ENCODE measurements at regions not wholly inside any gene's neighbourhood (a gene's known extent, or its start where the extent isn't known, plus 50 kb on each side); places are given as distances from the start of the nearest gene placed in this dataset.

DNA sequence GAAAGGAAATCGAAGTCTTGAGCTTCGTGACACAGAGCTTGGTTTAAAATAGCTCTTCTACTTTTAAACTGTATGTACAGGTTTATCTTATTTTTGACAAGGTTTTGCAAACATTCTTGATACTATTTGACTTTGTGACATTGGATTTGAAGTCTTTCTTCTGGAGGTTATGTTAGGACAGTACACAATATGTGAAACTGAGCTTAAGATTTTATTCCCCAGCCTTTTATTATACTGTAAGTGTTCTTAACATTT, 95.2 kb upstream of the BTBD3 start:
- H2AFZ ChIP-seq (ENCODE audit: low read depth, low read length) = no peak overlapping the region
- no peak for DNase-seq
- H3K27ac ChIP-seq (ENCODE audit: low read length, poor library complexity, severe bottlenecking) = no peak overlapping the region
- no peak overlapping the region for H2AK5ac ChIP-seq (ENCODE audit: low read length, severe bottlenecking)
- H3K27me3 ChIP-seq (ENCODE audit: control insufficient read depth in 1 of 2, insufficient read depth in 1 of 2, low read length in 2 of 2) = no peaks in the 10 kb centered on the region
- no peaks in the 10 kb centered on the region for H3K4me1 ChIP-seq (ENCODE audit: control insufficient read depth, insufficient read depth, low read depth, low read length)
- 100% methylated on average over 2 of the region's 2 CpGs for WGBS
- no peaks in the 10 kb centered on the region for H3K36me3 ChIP-seq (ENCODE audit: control insufficient read depth in 1 of 2, insufficient read depth in 2 of 2, low read depth in 1 of 2, low read length in 2 of 2)
- H2BK15ac ChIP-seq (ENCODE audit: low read depth, poor library complexity, severe bottlenecking) = no peak overlapping the region
- no peak overlapping the region for H3K4me2 ChIP-seq (ENCODE audit: low read length, poor library complexity, severe bottlenecking)
- H4K91ac ChIP-seq (ENCODE audit: low read length) = no peak overlapping the region
- no peaks in the 10 kb centered on the region for H3K79me1 ChIP-seq (replicated peaks; ENCODE audit: low read length, poor library complexity, severe bottlenecking)
- no peak overlapping the region for H3K9ac ChIP-seq (ENCODE audit: low read length)
- H2BK120ac ChIP-seq (ENCODE audit: low read depth, low read length) = no peak overlapping the region
- no peak overlapping the region for H3K14ac ChIP-seq (ENCODE audit: low read length in 2 of 2)
- H3K23ac ChIP-seq (ENCODE audit: low read length in 2 of 2) = no peak overlapping the region
- H3K4ac ChIP-seq (ENCODE audit: low read depth in 1 of 2, low read length in 2 of 2) = no peak overlapping the region
- peaks cover 3% of the 10 kb centered on the region for H3K9me3 ChIP-seq (ENCODE audit: control insufficient read depth, low read length)
- H4K8ac ChIP-seq (ENCODE audit: low read length) = no peak overlapping the region
- H3K18ac ChIP-seq (ENCODE audit: low read depth in 1 of 2, low read length in 2 of 2) = no peak overlapping the region
- H3K4me3 ChIP-seq (ENCODE audit: insufficient read depth in 1 of 2, low read depth in 1 of 2, low read length in 2 of 2) = no peak overlapping the region
- H2BK12ac ChIP-seq (ENCODE audit: low read length in 2 of 2) = no peak overlapping the region
- H2BK5ac ChIP-seq (ENCODE audit: low read depth, low read length, poor library complexity, severe bottlenecking) = no peak overlapping the region

DNA sequence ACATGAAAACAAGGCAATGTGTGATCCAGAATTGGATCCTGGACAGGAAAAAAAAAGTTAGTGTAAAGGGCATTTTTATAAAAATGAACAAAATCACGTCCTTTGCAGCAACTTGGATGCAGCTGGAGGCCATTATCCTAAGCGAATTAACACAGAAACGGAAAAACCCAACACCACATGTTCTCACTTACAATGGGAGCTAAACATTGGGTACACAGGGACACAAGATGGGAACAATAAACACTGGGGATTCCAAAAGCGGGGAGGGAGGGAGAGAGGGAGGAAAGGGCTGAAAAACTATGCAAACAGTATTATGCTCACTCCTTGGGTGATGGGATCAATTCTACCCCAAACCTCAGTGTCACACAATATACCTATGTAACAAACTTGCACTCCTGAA, 91.4 kb upstream of the BTBD3 start:
- Histone ChIP-seq H3K23ac (ENCODE audit: low read length in 2 of 2) (no peak overlapping the region), H2BK12ac (ENCODE audit: low read length in 2 of 2) (no peak overlapping the region), H4K8ac (ENCODE audit: low read length) (no peak overlapping the region), H3K79me1 (replicated peaks; ENCODE audit: low read length, poor library complexity, severe bottlenecking) (no peaks in the 10 kb centered on the region), H3K4me2 (ENCODE audit: low read length, poor library complexity, severe bottlenecking) (no peak overlapping the region), H3K27ac (ENCODE audit: low read length, poor library complexity, severe bottlenecking) (no peak overlapping the region), H3K14ac (ENCODE audit: low read length in 2 of 2) (no peak overlapping the region), H2BK15ac (ENCODE audit: low read depth, poor library complexity, severe bottlenecking) (no peak overlapping the region), H3K9ac (ENCODE audit: low read length) (no peak overlapping the region), H2BK120ac (ENCODE audit: low read depth, low read length) (no peak overlapping the region), H3K18ac (ENCODE audit: low read depth in 1 of 2, low read length in 2 of 2) (no peak overlapping the region), H3K4me1 (ENCODE audit: control insufficient read depth, insufficient read depth, low read depth, low read length) (no peaks in the 10 kb centered on the region), H2BK5ac (ENCODE audit: low read depth, low read length, poor library complexity, severe bottlenecking) (no peak overlapping the region), H4K91ac (ENCODE audit: low read length) (no peak overlapping the region), H2AK5ac (ENCODE audit: low read length, severe bottlenecking) (no peak overlapping the region), H2AFZ (ENCODE audit: low read depth, low read length) (no peak overlapping the region), H3K4me3 (ENCODE audit: insufficient read depth in 1 of 2, low read depth in 1 of 2, low read length in 2 of 2) (no peak overlapping the region), H3K27me3 (ENCODE audit: control insufficient read depth in 1 of 2, insufficient read depth in 1 of 2, low read length in 2 of 2) (no peaks in the 10 kb centered on the region), H3K4ac (ENCODE audit: low read depth in 1 of 2, low read length in 2 of 2) (no peak overlapping the region), H3K36me3 (ENCODE audit: control insufficient read depth in 1 of 2, insufficient read depth in 2 of 2, low read depth in 1 of 2, low read length in 2 of 2) (no peaks in the 10 kb centered on the region), H3K9me3 (ENCODE audit: control insufficient read depth, low read length) (peaks cover 3% of the 10 kb centered on the region)
- no CpG with 5 or more reads among the region's 4 CpGs for WGBS
- DNase-seq = no peak

DNA sequence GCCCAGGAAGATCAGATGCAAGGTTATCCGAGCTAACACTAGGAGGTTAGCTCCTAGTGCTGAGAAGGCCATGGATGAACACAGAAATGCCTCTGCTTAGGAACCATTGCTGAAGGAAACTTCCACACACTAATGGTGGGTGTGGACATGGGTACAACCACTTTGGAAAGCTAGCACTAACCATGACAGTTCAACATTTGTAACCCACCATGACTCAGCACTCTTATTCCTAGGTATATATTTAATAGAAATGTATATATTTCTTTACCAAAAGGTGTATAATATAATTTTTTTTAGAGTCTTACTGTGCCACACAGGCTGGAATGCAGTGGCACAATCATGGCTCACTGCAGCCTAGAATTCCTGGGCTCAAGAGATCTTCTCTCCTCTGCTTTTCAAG, 85.3 kb upstream of the BTBD3 start:
- no peaks in the 10 kb centered on the region for H3K4me1 ChIP-seq (ENCODE audit: control insufficient read depth, insufficient read depth, low read depth, low read length)
- no peak overlapping the region for H2AK5ac ChIP-seq (ENCODE audit: low read length, severe bottlenecking)
- no peaks in the 10 kb centered on the region for H3K36me3 ChIP-seq (ENCODE audit: control insufficient read depth in 1 of 2, insufficient read depth in 2 of 2, low read depth in 1 of 2, low read length in 2 of 2)
- H3K9me3 ChIP-seq (ENCODE audit: control insufficient read depth, low read length) = peaks cover 10% of the 10 kb centered on the region
- no peak for DNase-seq
- H3K18ac ChIP-seq (ENCODE audit: low read depth in 1 of 2, low read length in 2 of 2) = no peak overlapping the region
- no peak overlapping the region for H3K27ac ChIP-seq (ENCODE audit: low read length, poor library complexity, severe bottlenecking)
- no peak overlapping the region for H4K8ac ChIP-seq (ENCODE audit: low read length)
- H2BK15ac ChIP-seq (ENCODE audit: low read depth, poor library complexity, severe bottlenecking) = no peak overlapping the region
- no peak overlapping the region for H3K23ac ChIP-seq (ENCODE audit: low read length in 2 of 2)
- no peak overlapping the region for H3K9ac ChIP-seq (ENCODE audit: low read length)
- H3K27me3 ChIP-seq (ENCODE audit: control insufficient read depth in 1 of 2, insufficient read depth in 1 of 2, low read length in 2 of 2) = no peaks in the 10 kb centered on the region
- H3K14ac ChIP-seq (ENCODE audit: low read length in 2 of 2) = no peak overlapping the region
- 92% methylated on average over 1 of the region's 1 CpG for WGBS
- H2BK120ac ChIP-seq (ENCODE audit: low read depth, low read length) = no peak overlapping the region
- no peak overlapping the region for H4K91ac ChIP-seq (ENCODE audit: low read length)
- no peaks in the 10 kb centered on the region for H3K79me1 ChIP-seq (replicated peaks; ENCODE audit: low read length, poor library complexity, severe bottlenecking)
- H2BK12ac ChIP-seq (ENCODE audit: low read length in 2 of 2) = no peak overlapping the region
- H2BK5ac ChIP-seq (ENCODE audit: low read depth, low read length, poor library complexity, severe bottlenecking) = no peak overlapping the region
- H3K4me3 ChIP-seq (ENCODE audit: insufficient read depth in 1 of 2, low read depth in 1 of 2, low read length in 2 of 2) = no peak overlapping the region
- H3K4me2 ChIP-seq (ENCODE audit: low read length, poor library complexity, severe bottlenecking) = no peak overlapping the region
- no peak overlapping the region for H2AFZ ChIP-seq (ENCODE audit: low read depth, low read length)
- no peak overlapping the region for H3K4ac ChIP-seq (ENCODE audit: low read depth in 1 of 2, low read length in 2 of 2)

DNA sequence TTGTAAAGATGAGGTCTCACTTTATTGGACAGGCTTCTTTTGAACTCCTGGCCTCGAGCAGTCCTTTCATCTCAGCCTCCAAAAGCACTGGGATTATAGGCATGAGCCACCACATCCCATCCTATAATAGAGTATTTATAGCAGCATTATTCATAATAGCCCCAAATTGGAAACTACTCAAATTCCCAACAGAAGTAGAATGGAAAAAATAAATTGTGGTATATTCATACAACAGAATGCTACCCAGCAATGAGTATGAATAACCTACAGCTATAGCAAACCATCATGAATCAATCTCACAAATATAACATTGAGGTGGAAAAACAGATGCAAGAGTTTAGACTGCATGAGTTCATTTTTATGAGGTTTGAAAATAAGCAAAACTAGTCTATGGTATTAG, 84.8 kb upstream of the BTBD3 start:
- no peak overlapping the region for H3K23ac ChIP-seq (ENCODE audit: low read length in 2 of 2)
- no peak overlapping the region for H3K18ac ChIP-seq (ENCODE audit: low read depth in 1 of 2, low read length in 2 of 2)
- H2AK5ac ChIP-seq (ENCODE audit: low read length, severe bottlenecking) = no peak overlapping the region
- no peak overlapping the region for H3K27ac ChIP-seq (ENCODE audit: low read length, poor library complexity, severe bottlenecking)
- H2BK5ac ChIP-seq (ENCODE audit: low read depth, low read length, poor library complexity, severe bottlenecking) = no peak overlapping the region
- H3K4me3 ChIP-seq (ENCODE audit: insufficient read depth in 1 of 2, low read depth in 1 of 2, low read length in 2 of 2) = no peak overlapping the region
- H3K27me3 ChIP-seq (ENCODE audit: control insufficient read depth in 1 of 2, insufficient read depth in 1 of 2, low read length in 2 of 2) = no peaks in the 10 kb centered on the region
- no peak overlapping the region for H2BK12ac ChIP-seq (ENCODE audit: low read length in 2 of 2)
- no peak overlapping the region for H3K14ac ChIP-seq (ENCODE audit: low read length in 2 of 2)
- no peaks in the 10 kb centered on the region for H3K36me3 ChIP-seq (ENCODE audit: control insufficient read depth in 1 of 2, insufficient read depth in 2 of 2, low read depth in 1 of 2, low read length in 2 of 2)
- no peak overlapping the region for H3K9ac ChIP-seq (ENCODE audit: low read length)
- no peaks in the 10 kb centered on the region for H3K79me1 ChIP-seq (replicated peaks; ENCODE audit: low read length, poor library complexity, severe bottlenecking)
- H3K4ac ChIP-seq (ENCODE audit: low read depth in 1 of 2, low read length in 2 of 2) = no peak overlapping the region
- no peak overlapping the region for H3K4me2 ChIP-seq (ENCODE audit: low read length, poor library complexity, severe bottlenecking)
- no peak overlapping the region for H4K8ac ChIP-seq (ENCODE audit: low read length)
- peaks cover 10% of the 10 kb centered on the region for H3K9me3 ChIP-seq (ENCODE audit: control insufficient read depth, low read length)
- H3K4me1 ChIP-seq (ENCODE audit: control insufficient read depth, insufficient read depth, low read depth, low read length) = no peaks in the 10 kb centered on the region
- H2AFZ ChIP-seq (ENCODE audit: low read depth, low read length) = no peak overlapping the region
- no peak for DNase-seq
- H2BK120ac ChIP-seq (ENCODE audit: low read depth, low read length) = no peak overlapping the region
- no CpG with 5 or more reads among the region's 1 CpG for WGBS
- no peak overlapping the region for H4K91ac ChIP-seq (ENCODE audit: low read length)
- H2BK15ac ChIP-seq (ENCODE audit: low read depth, poor library complexity, severe bottlenecking) = no peak overlapping the region

Data from mesenchymal stem cell (in vitro differentiated cells and primary cell).